Left lobe of liver (tissue), 2 donors: ENCODE measurements at regions not wholly inside any gene's neighbourhood (a gene's known extent, or its start where the extent isn't known, plus 50 kb on each side); places are given as distances from the start of the nearest gene placed in this dataset.
"Not testable (repeated sequence)": the region's sequence is repeated elsewhere in the genome, so short reads cannot be mapped to it uniquely, and the experiment has no call there.

ENCODE experiments used
- ATAC-seq: fragments of 200-7000 bp; cut with Tn5 transposase; one replicate; pipeline ENCODE4 v1.9.1; 2020; ENCODE audit warnings: mild to moderate bottlenecking, moderate library complexity
- DNase-seq: peaks from one replicate; pipeline ENCODE4 v3.0.0-alpha.2; 2020; ENCODE audit warnings: low spot score
- donor health status: DM: no; HTN: no; CAD: no; lungs with moderate emphysema.
- donor health status: DM: no; HTN: yes; CAD: no.

GRCh38 chr10:91745090-91745831 is 53.0 kb upstream of the TNKS2 start:
- DNase-seq (peak; percentile 74), ATAC-seq (peak; percentile 96)

- ATAC-seq: peak; percentile 37
Observed at GRCh38 chr10:91743465-91743864, 54.8 kb upstream of the TNKS2 start.

GRCh38 chr10:91742229-91742628 is 56.0 kb upstream of the TNKS2 start:
- no peak for DNase-seq
- peak; percentile 43 for ATAC-seq

More at GRCh38 chr10:91743465-91743864, 54.8 kb upstream of the TNKS2 start:
- no peak for DNase-seq

GRCh38 chr10:91741356-91741755 is 56.9 kb upstream of the TNKS2 start:
- no peak for ATAC-seq
- DNase-seq: no peak

- DNase-seq (no peak), ATAC-seq (no peak)
Observed at GRCh38 chr10:91740353-91740924, 57.8 kb upstream of the TNKS2 start.

GRCh38 chr10:91732265-91732664 is 66.0 kb upstream of the TNKS2 start:
- ATAC-seq, DNase-seq: not testable (repeated sequence)

- DNase-seq, ATAC-seq: not testable (repeated sequence)
Observed at GRCh38 chr10:91729339-91729738, 68.9 kb upstream of the TNKS2 start.

GRCh38 chr10:91726355-91726754 is 71.9 kb upstream of the TNKS2 start:
- ATAC-seq (peak; percentile 45), DNase-seq (no peak)

- ATAC-seq (peak; percentile 78), DNase-seq (no peak)
Observed at GRCh38 chr10:91724933-91725332, 73.3 kb upstream of the TNKS2 start.

GRCh38 chr10:91713461-91714072 is 80.7 kb upstream of the PPP1R3C start:
- DNase-seq: no peak

GRCh38 chr10:91711885-91712680 is 79.2 kb upstream of the PPP1R3C start:
- no peak for DNase-seq
- peak; percentile 59 for ATAC-seq

More at GRCh38 chr10:91713461-91714072, 80.7 kb upstream of the PPP1R3C start:
- ATAC-seq: no peak

GRCh38 chr10:91709394-91709798 is 76.5 kb upstream of the PPP1R3C start:
- ATAC-seq (peak; percentile 55), DNase-seq (no peak)

- DNase-seq (no peak), ATAC-seq (no peak)
Observed at GRCh38 chr10:91708174-91708861, 75.4 kb upstream of the PPP1R3C start.

GRCh38 chr10:91707236-91707635 is 74.4 kb upstream of the PPP1R3C start:
- DNase-seq (no peak), ATAC-seq (no peak)

- DNase-seq: peak; percentile 89
Observed at GRCh38 chr10:91705948-91706670, 73.2 kb upstream of the PPP1R3C start.

GRCh38 chr10:91702620-91703019 is 69.7 kb upstream of the PPP1R3C start:
- DNase-seq (no peak), ATAC-seq (no peak)

More at GRCh38 chr10:91705948-91706670, 73.2 kb upstream of the PPP1R3C start:
- peak; percentile 83 for ATAC-seq

GRCh38 chr10:91700788-91701444 is 68.0 kb upstream of the PPP1R3C start:
- no peak for DNase-seq
- ATAC-seq: no peak

GRCh38 chr10:91700273-91700672 is 67.4 kb upstream of the PPP1R3C start:
- ATAC-seq (peak; percentile 87), DNase-seq (peak; percentile 53)

- ATAC-seq: no peak
- DNase-seq: no peak
Observed at GRCh38 chr10:91698258-91698657, 65.4 kb upstream of the PPP1R3C start.
